NCI-H1436 (cell line): ENCODE measurements at regions not wholly inside any gene's neighbourhood (a gene's known extent, or its start where the extent isn't known, plus 50 kb on each side); places are given as distances from the start of the nearest gene placed in this dataset.
"Not testable (repeated sequence)": the region's sequence is repeated elsewhere in the genome, so short reads cannot be mapped to it uniquely, and the experiment has no call there.

Experiments
- DNase-seq: peaks from one replicate; lab custom pipeline; 2025; lab: John Stamatoyannopoulos, UW

GRCh38 chr2:33766175-33766574 is 167.1 kb upstream of the FAM98A start:
- no peak for DNase-seq

DNA sequence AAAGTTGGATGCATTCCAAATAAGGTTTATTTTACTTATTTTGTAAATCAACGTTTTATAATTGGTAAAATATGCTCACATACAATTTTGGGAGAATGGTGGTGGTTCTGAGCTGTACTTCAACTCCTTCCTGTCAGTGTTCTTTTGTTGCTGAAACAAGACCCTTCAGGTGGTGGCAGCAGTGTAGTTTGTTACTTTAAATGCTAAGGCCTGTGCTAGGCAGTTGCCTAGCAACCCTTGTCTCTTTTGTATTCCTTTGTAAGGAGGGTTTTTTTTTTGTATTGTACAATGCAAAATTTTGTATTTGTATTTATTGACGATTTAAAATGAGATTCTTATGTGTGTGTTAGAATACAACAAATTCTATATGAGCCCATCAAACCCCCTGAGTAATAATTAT is 166.0 kb upstream of the FAM98A start:
- peak; percentile 38 for DNase-seq

- DNase-seq, result no peak
These were observed 165.5 kb upstream of the FAM98A start for GRCh38 chr2:33764551-33764950.

GRCh38 chr2:33763671-33764310 is 164.7 kb upstream of the FAM98A start:
- DNase-seq, result no peak

- no peak for DNase-seq
These were observed 163.5 kb upstream of the FAM98A start for GRCh38 chr2:33762636-33763035.

- DNase-seq, result no peak
These were observed 147.2 kb upstream of the FAM98A start for GRCh38 chr2:33746208-33746800.

DNA sequence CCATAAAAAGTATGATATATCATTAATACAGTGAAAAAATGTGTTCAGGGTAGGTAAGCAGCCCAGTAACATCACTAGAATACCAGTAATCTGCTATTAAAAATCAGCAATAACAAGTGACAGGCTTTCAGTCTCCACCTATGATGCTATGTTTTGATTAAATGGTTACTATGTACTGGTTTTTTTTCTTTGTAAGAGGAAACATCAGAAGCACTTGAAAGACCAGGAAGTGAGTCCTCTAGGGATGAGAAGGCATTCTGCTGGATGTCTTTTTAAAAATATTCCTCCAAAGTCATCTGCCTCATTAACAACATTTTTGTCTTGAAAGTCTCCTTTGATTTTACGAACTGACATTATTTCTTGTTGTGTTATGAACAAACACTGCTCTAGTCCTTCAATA is 136.0 kb upstream of the FAM98A start:
- no peak for DNase-seq

DNA sequence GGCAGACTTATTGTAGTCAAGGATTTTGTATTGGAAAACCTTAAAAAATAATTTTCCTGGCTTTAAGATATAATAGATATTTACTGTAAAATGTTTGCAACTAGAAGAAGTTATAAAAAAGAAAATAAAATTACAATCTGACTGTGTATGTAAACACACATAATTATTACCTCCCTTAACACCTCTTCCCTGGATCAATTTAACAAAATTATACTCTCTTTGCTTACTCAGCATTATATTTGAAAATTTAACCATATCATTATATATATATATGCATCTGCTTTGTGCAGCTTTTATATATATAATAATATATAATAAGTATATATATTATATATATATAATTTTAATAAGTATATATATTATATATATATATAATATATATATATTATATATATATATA is 131.7 kb upstream of the FAM98A start:
- no peak for DNase-seq

- no peak for DNase-seq
These were observed 131.1 kb upstream of the FAM98A start for GRCh38 chr2:33730193-33730592.

DNA sequence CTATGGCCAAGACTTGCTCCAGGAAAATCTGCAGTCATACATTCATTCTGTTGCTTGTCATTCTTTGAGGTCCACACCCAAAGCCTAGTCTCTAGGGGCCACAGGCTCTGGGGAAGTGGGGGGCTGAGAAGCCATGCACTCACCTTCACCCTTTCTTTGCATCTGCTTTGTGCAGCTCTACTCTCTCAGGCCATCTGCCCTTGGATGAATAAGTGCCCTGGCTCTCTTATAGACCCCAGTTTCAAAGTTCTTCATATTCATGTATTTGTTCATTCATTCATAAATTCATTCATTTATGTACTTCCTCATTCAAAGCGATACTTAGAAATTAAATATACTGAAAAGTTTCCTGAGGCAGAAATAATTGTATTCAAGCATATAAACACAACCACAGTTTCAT is 130.3 kb upstream of the FAM98A start:
- DNase-seq, result no peak

GRCh38 chr2:33728106-33728505 is 129.0 kb upstream of the FAM98A start:
- DNase-seq, result no peak

DNA sequence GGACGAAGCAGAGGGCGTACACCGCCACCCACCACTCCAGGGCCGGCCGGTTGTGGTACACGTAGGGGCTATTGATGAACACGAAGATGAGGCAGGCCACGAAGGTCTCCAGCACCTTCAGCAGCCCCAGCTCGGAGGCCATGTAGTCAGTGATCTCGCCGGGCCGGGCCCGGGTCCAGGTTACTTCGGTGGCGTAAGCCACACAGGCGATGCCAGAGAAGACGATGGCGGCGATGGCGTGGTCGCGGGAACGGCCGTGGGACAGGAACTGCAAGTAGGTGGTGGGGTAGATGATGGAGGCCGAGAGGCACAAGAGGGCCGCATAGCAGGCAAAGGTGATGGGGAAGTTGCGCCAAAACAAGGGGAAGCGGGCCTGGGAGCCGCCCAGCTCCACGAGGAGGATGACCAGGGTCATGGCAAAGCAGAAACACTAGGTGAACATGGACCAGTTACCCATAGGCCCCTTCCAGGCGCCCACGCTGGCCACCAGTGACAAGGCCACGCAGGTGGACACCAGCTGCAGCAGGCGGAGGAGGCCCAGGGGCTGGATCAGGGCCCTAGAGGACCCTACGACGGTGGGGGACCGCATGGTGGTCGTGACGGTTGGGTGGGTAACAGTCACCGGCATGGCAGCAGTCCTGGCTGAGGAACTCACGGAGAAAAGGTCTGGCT is 128.4 kb upstream of the FAM98A start:
- DNase-seq, result no peak

DNA sequence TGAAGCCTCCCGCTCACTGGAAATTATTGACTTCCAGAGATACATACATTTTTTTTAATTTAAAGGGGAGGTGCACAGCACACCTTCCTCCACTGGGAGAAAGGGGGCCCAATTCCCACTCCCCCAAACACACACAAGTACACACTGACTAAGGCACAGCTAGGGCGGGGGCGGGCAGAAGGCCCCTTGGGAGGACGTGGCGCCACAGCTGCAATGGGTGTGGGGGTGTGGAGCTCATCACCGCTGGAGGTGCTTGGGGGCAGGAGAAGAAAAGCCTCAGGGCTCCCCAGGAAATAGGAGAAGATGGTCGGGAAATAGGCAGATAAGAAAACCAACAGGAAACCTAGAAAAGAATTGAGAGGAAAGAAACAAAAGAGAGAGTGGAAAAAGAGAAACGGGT is 127.3 kb upstream of the FAM98A start:
- no peak for DNase-seq

GRCh38 chr2:33723329-33723728 is 124.2 kb upstream of the FAM98A start:
- no peak for DNase-seq

- no peak for DNase-seq
These were observed 120.0 kb upstream of the FAM98A start for GRCh38 chr2:33719067-33719466.

- DNase-seq, result no peak
These were observed 113.6 kb upstream of the FAM98A start for GRCh38 chr2:33712674-33713073.

GRCh38 chr2:33709951-33710350 is 110.9 kb upstream of the FAM98A start:
- DNase-seq, result no peak

GRCh38 chr2:33707312-33707711 is 108.2 kb upstream of the FAM98A start:
- no peak for DNase-seq

- no peak for DNase-seq
These were observed 107.3 kb upstream of the FAM98A start for GRCh38 chr2:33706410-33706809.

- no peak for DNase-seq
These were observed 105.3 kb upstream of the FAM98A start for GRCh38 chr2:33704406-33704855.

GRCh38 chr2:33696234-33696633 is 97.1 kb upstream of the FAM98A start:
- DNase-seq, result no peak

GRCh38 chr2:33694904-33695303 is 95.8 kb upstream of the FAM98A start:
- DNase-seq, result no peak

DNA sequence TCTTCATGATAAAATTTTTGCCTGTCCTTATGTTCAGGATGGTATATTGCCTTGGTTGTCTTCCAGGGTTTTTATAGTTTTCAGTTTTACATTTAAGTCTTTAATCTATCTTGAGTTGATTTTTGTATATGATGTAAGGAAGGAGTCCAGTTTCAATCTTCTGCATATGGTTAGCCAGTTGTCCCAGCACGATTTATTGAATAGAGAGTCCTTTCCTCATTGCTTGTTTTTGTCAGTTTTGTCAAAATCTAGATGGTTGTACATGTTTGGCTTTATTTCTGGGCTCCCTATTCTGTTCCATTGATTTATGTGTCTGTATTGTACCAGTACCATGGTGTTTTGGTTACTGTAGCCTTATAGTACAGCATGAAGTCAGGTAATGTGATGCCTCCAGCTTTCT is 91.6 kb upstream of the FAM98A start:
- DNase-seq, result not testable (repeated sequence)

DNA sequence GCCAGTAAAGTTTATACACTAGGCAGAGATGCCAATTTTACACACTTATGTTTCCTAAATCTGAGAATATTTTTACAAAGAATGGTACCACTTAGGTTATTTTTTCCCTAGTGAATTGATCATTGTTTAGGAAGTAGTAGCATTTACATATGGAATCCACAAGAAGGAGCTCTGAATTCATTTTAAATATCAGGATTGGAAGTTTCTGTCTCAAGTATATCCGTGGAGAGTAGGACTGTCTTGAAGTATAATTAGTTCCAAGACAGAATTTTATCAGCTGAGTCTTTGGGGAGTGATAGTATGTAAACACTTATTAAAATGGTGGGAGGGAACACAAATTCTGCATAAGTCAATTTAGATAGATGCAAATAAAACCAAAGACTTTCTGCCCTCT is 82.3 kb upstream of the FAM98A start:
- no peak for DNase-seq
